ENCODE measurements at regions not wholly inside any gene's neighbourhood (a gene's known extent, or its start where the extent isn't known, plus 50 kb on each side); places are given as distances from the start of the nearest gene placed in this dataset.

DNA sequence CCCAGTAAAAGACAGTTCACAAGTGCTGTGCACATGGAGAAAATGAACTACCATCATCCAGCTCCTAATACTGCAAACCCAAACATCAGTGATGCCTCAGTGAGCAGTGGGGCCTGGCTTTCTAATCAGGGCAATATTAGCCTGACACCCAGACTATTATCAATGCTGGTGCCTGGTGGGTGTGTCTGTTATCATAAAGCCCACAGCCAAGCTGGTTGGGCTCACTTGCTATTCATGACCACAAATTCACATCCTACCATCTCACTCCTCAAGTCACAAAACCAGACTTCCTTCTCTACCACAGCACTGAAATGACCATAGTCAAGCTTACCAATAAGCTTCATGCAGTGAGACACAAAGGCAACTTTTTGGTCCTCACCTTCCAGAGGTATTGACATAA lies 180.8 kb upstream of the PLN start:
- H3K4me1 ChIP-seq (ENCODE audit: control insufficient read depth, insufficient read depth, low read length) = no peaks in the 10 kb centered on the region
- no peak overlapping the region for H3K4me3 ChIP-seq (ENCODE audit: low read depth, low read length)
- ChIA-PET POLR2A (no interaction called here), CTCF (interaction anchor here (0.7 kb wide), 1 partner anchor 307 kb away, joined by 3 read pairs; no protein-coding TSS in a partner anchor)
- no peak for TF ChIP-seq ZSCAN30 (tag by site-specific recombination; IDR thresholded peaks at IDR 0.05)
- TF ChIP-seq, protein P1, sequence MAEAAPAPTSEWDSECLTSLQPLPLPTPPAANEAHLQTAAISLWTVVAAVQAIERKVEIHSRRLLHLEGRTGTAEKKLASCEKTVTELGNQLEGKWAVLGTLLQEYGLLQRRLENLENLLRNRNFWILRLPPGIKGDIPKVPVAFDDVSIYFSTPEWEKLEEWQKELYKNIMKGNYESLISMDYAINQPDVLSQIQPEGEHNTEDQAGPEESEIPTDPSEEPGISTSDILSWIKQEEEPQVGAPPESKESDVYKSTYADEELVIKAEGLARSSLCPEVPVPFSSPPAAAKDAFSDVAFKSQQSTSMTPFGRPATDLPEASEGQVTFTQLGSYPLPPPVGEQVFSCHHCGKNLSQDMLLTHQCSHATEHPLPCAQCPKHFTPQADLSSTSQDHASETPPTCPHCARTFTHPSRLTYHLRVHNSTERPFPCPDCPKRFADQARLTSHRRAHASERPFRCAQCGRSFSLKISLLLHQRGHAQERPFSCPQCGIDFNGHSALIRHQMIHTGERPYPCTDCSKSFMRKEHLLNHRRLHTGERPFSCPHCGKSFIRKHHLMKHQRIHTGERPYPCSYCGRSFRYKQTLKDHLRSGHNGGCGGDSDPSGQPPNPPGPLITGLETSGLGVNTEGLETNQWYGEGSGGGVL (tag by site-specific recombination; IDR thresholded peaks at IDR 0.05) = no peak
- TF ChIP-seq ZNF350 (tag by site-specific recombination; IDR thresholded peaks at IDR 0.05) = no peak
- no peak for TF ChIP-seq ZNF514 (tag by site-specific recombination; IDR thresholded peaks at IDR 0.05)
- no peak for TF ChIP-seq ZNF394 (tag by site-specific recombination; IDR thresholded peaks at IDR 0.05; ENCODE audit: borderline replicate concordance)
- TF ChIP-seq ZNF596 (tag by site-specific recombination; IDR thresholded peaks at IDR 0.05) = no peak
- TF ChIP-seq, protein P2, sequence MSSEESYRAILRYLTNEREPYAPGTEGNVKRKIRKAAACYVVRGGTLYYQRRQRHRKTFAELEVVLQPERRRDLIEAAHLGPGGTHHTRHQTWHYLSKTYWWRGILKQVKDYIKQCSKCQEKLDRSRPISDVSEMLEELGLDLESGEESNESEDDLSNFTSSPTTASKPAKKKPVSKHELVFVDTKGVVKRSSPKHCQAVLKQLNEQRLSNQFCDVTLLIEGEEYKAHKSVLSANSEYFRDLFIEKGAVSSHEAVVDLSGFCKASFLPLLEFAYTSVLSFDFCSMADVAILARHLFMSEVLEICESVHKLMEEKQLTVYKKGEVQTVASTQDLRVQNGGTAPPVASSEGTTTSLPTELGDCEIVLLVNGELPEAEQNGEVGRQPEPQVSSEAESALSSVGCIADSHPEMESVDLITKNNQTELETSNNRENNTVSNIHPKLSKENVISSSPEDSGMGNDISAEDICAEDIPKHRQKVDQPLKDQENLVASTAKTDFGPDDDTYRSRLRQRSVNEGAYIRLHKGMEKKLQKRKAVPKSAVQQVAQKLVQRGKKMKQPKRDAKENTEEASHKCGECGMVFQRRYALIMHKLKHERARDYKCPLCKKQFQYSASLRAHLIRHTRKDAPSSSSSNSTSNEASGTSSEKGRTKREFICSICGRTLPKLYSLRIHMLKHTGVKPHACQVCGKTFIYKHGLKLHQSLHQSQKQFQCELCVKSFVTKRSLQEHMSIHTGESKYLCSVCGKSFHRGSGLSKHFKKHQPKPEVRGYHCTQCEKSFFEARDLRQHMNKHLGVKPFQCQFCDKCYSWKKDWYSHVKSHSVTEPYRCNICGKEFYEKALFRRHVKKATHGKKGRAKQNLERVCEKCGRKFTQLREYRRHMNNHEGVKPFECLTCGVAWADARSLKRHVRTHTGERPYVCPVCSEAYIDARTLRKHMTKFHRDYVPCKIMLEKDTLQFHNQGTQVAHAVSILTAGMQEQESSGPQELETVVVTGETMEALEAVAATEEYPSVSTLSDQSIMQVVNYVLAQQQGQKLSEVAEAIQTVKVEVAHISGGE (tag by site-specific recombination; conservative IDR thresholded peaks at IDR 0.05; ENCODE audit: low read depth) = no peak
- no peak for TF ChIP-seq ZNF19 (tag by site-specific recombination; IDR thresholded peaks at IDR 0.05; ENCODE audit: low read depth)
- no peak for TF ChIP-seq ZNF341 (tag by site-specific recombination; IDR thresholded peaks at IDR 0.05; ENCODE audit: low read depth)
- TF ChIP-seq, protein P3, sequence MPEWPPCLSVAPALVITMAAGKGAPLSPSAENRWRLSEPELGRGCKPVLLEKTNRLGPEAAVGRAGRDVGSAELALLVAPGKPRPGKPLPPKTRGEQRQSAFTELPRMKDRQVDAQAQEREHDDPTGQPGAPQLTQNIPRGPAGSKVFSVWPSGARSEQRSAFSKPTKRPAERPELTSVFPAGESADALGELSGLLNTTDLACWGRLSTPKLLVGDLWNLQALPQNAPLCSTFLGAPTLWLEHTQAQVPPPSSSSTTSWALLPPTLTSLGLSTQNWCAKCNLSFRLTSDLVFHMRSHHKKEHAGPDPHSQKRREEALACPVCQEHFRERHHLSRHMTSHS (tag by site-specific recombination; IDR thresholded peaks at IDR 0.05) = no peak
- TF ChIP-seq, protein P4, sequence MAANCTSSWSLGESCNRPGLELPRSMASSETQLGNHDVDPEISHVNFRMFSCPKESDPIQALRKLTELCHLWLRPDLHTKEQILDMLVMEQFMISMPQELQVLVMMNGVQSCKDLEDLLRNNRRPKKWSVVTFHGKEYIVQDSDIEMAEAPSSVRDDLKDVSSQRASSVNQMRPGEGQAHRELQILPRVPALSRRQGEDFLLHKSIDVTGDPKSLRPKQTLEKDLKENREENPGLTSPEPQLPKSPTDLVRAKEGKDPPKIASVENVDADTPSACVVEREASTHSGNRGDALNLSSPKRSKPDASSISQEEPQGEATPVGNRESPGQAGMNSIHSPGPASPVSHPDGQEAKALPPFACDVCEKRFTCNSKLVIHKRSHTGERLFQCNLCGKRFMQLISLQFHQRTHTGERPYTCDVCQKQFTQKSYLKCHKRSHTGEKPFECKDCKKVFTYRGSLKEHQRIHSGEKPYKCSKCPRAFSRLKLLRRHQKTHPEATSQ (tag by site-specific recombination; IDR thresholded peaks at IDR 0.05) = no peak
- no peak for TF ChIP-seq ZNF792 (tag by site-specific recombination; IDR thresholded peaks at IDR 0.05)
- TF ChIP-seq ZNF37A (tag by site-specific recombination; IDR thresholded peaks at IDR 0.05) = no peak
- no peak for TF ChIP-seq ZNF830 (tag by site-specific recombination; IDR thresholded peaks at IDR 0.05; ENCODE audit: low read depth)
- no peak for TF ChIP-seq GLIS1 (tag by site-specific recombination; IDR thresholded peaks at IDR 0.05)
- TF ChIP-seq ZNF416 (tag by site-specific recombination; IDR thresholded peaks at IDR 0.05) = no peak
- TF ChIP-seq SCRT1 (tag by site-specific recombination; IDR thresholded peaks at IDR 0.05; ENCODE audit: borderline replicate concordance) = no peak
- no peak for TF ChIP-seq ZNF76 (tag by site-specific recombination; IDR thresholded peaks at IDR 0.05; ENCODE audit: borderline replicate concordance, low read depth)
- H3K9me3 ChIP-seq (ENCODE audit: control insufficient read depth, insufficient read depth, low read depth, low read length) = no peaks in the 10 kb centered on the region
- H3K36me3 ChIP-seq (ENCODE audit: control insufficient read depth in 2 of 2, insufficient read depth in 1 of 2, low read length in 2 of 2) = no peaks in the 10 kb centered on the region
- no peak overlapping the region for H3K27ac ChIP-seq (ENCODE audit: extremely low read depth, low read depth, low read length)

DNA sequence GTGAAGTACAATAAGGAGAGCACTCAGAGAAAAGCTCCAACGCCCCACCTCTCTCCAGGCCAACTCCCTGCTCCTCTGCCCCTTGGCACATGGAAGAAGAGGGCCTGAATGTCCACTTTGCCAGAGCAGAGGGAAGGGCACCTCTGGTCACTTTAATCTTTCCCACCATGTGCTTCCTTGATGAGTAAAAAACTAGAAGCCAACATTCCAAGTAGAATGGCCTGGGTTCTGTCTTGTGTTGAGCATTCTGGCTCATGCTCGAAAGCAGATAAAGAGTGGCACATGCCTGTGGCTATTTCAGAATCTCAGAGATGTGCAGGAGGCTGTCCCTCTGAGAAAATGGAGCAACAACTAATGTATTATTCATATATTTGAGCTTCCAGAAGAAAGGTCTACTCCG lies 177.4 kb upstream of the PLN start:
- Histone ChIP-seq H3K9me3 (ENCODE audit: control insufficient read depth, insufficient read depth, low read depth, low read length) (no peaks in the 10 kb centered on the region), H3K36me3 (ENCODE audit: control insufficient read depth in 2 of 2, insufficient read depth in 1 of 2, low read length in 2 of 2) (no peaks in the 10 kb centered on the region), H3K4me1 (ENCODE audit: control insufficient read depth, insufficient read depth, low read length) (no peaks in the 10 kb centered on the region), H3K27ac (ENCODE audit: extremely low read depth, low read depth, low read length) (no peak overlapping the region), H3K4me3 (ENCODE audit: low read depth, low read length) (no peak overlapping the region)
- ChIA-PET POLR2A (no interaction called here), CTCF (no interaction called here)
- TF ChIP-seq HOXC10 (CRISPR knock-in tag; IDR thresholded peaks at IDR 0.05) (no peak), ZFP41 (tag by site-specific recombination; IDR thresholded peaks at IDR 0.05; ENCODE audit: borderline replicate concordance) (no peak), ZNF76 (tag by site-specific recombination; IDR thresholded peaks at IDR 0.05; ENCODE audit: borderline replicate concordance, low read depth) (no peak), ZNF416 (tag by site-specific recombination; IDR thresholded peaks at IDR 0.05) (no peak), ZNF473 (tag by site-specific recombination; IDR thresholded peaks at IDR 0.05) (no peak), OVOL3 (tag by site-specific recombination; IDR thresholded peaks at IDR 0.05) (no peak), ZBTB8A (tag by site-specific recombination; IDR thresholded peaks at IDR 0.05) (no peak), WT1 (tag by site-specific recombination; IDR thresholded peaks at IDR 0.05) (no peak), ZNF112 (tag by site-specific recombination; IDR thresholded peaks at IDR 0.05) (no peak), SP7 (tag by site-specific recombination; IDR thresholded peaks at IDR 0.05) (no peak), ZNF146 (tag by site-specific recombination; IDR thresholded peaks at IDR 0.05) (no peak), ZNF214 (tag by site-specific recombination; IDR thresholded peaks at IDR 0.05; ENCODE audit: borderline replicate concordance) (no peak), ZSCAN23 (tag by site-specific recombination; IDR thresholded peaks at IDR 0.05) (no peak), SP2 (tag by site-specific recombination; IDR thresholded peaks at IDR 0.05) (no peak)

Measured in HEK293 (cell line).